CD14-positive monocyte (primary cell): ENCODE measurements at regions not wholly inside any gene's neighbourhood (a gene's known extent, or its start where the extent isn't known, plus 50 kb on each side); places are given as distances from the start of the nearest gene placed in this dataset.

Experiments used
- DNase-seq, 3 donors: peaks; one replicate each; pipeline ENCODE4 v3.0.0-alpha.2; 2011 to 2022
- H2AFZ ChIP-seq: 2 replicates; pipeline ENCODE4 v1.6.0; 2012; ENCODE audit warnings: mild to moderate bottlenecking, low read depth, low read length, inconsistent platforms; ENCODE audit not compliant: insufficient read depth, poor library complexity, severe bottlenecking
- H3K27ac ChIP-seq, 2 donors: 1 replicate in 1 of 2; 2 replicates in 1 of 2; pipeline ENCODE4 v1.5.1; 2012 to 2013; ENCODE audit warnings: low read length in 2 of 2, control low read depth in 1 of 2, inconsistent platforms in 1 of 2, low read depth in 1 of 2, mild to moderate bottlenecking in 1 of 2
- H3K27me3 ChIP-seq, 2 donors: one replicate each; pipeline versions ENCODE4 v1.6.0 to v1.6.1; 2011 to 2013; ENCODE audit warnings: low read length in 2 of 2; ENCODE audit not compliant: control insufficient read depth in 2 of 2, insufficient read depth in 2 of 2
- H3K36me3 ChIP-seq, 2 donors: replicated peaks in 1 of 2; 1 replicate in 1 of 2; 2 replicates in 1 of 2; pipeline versions ENCODE4 v1.5.1 to v1.6.1; 2012 to 2013; ENCODE audit warnings: low read length in 2 of 2, control low read depth in 1 of 2, inconsistent platforms in 1 of 2, mild to moderate bottlenecking in 1 of 2; ENCODE audit not compliant: insufficient read depth in 2 of 2, control insufficient read depth in 1 of 2
- H3K4me1 ChIP-seq, 2 donors: 1 replicate in 1 of 2; 2 replicates in 1 of 2; pipeline versions ENCODE4 v1.5.1 to v1.6.1; 2012 to 2013; ENCODE audit warnings: low read length in 2 of 2, control low read depth in 1 of 2, inconsistent platforms in 1 of 2, mild to moderate bottlenecking in 1 of 2, moderate library complexity in 1 of 2; ENCODE audit not compliant: insufficient read depth in 2 of 2, control insufficient read depth in 1 of 2
- H3K4me2 ChIP-seq: replicated peaks from 2 replicates; pipeline ENCODE3; 2012; ENCODE audit warnings: low read length, moderate library complexity, mild to moderate bottlenecking; ENCODE audit not compliant: poor library complexity, severe bottlenecking; ENCODE audit errors: extremely low read depth
- H3K4me3 ChIP-seq, 3 experiments: fragments of 200-600 bp in 1 of 3; sonication (generic) in 1 of 3; replicated peaks in 1 of 3; 1 replicate in 2 of 3; 2 replicates in 1 of 3; pipeline ENCODE4 v1.5.1; 2011 to 2013; ENCODE audit warnings: low read length in 3 of 3, mild to moderate bottlenecking in 3 of 3, control low read depth in 2 of 3, low read depth in 2 of 3, inconsistent platforms in 1 of 3, moderate library complexity in 1 of 3
- H3K79me2 ChIP-seq: 2 replicates; pipeline ENCODE4 v1.6.0; 2012; ENCODE audit warnings: mild to moderate bottlenecking, control low read depth, inconsistent platforms, low read length, moderate library complexity; ENCODE audit not compliant: insufficient read depth
- H3K9ac ChIP-seq: 2 replicates; pipeline ENCODE4 v1.6.0; 2017; ENCODE audit warnings: low read length, mild to moderate bottlenecking; ENCODE audit not compliant: insufficient read depth, poor library complexity, severe bottlenecking
- H3K9me3 ChIP-seq, 2 donors: replicated peaks in 1 of 2; 1 replicate in 1 of 2; 2 replicates in 1 of 2; pipeline versions ENCODE4 v1.5.1 to v1.6.1; 2012 to 2013; ENCODE audit warnings: low read length in 2 of 2, control low read depth in 1 of 2; ENCODE audit not compliant: control insufficient read depth in 1 of 2, insufficient read depth in 1 of 2
- H4K20me1 ChIP-seq: 2 replicates; pipeline ENCODE4 v1.6.0; 2012; ENCODE audit warnings: mild to moderate bottlenecking, low read length, control low read depth, moderate library complexity; ENCODE audit not compliant: insufficient read depth
- H3K27ac Mint-ChIP-seq, 7 donors: one replicate each; pipeline ENCODE4 v1.8.0; 2020; ENCODE audit warnings: mild to moderate bottlenecking in 7 of 7, mixed read lengths in 7 of 7, moderate library complexity in 6 of 7, inconsistent platforms in 2 of 7
- H3K27me3 Mint-ChIP-seq, 3 donors: one replicate each; pipeline ENCODE4 v1.8.0; 2021 to 2022; ENCODE audit warnings: low read depth in 3 of 3, mild to moderate bottlenecking in 3 of 3, mixed read lengths in 3 of 3, moderate library complexity in 3 of 3, inconsistent platforms in 1 of 3
- H3K36me3 Mint-ChIP-seq, 2 donors: one replicate each; pipeline ENCODE4 v1.8.0; 2020; ENCODE audit warnings: mixed read lengths in 2 of 2, inconsistent platforms in 1 of 2, mild to moderate bottlenecking in 1 of 2
- H3K4me1 Mint-ChIP-seq: one replicate; pipeline ENCODE4 v1.8.0; 2020; ENCODE audit warnings: mild to moderate bottlenecking, mixed read lengths
- H3K4me3 Mint-ChIP-seq, 2 donors: one replicate each; pipeline ENCODE4 v1.8.0; 2020; ENCODE audit warnings: mild to moderate bottlenecking in 2 of 2, mixed read lengths in 2 of 2, moderate library complexity in 1 of 2
- H3K9me3 Mint-ChIP-seq, 7 donors: one replicate each; pipeline ENCODE4 v1.8.0; 2020 to 2022; ENCODE audit warnings: mixed read lengths in 7 of 7, mild to moderate bottlenecking in 6 of 7, moderate library complexity in 6 of 7, inconsistent platforms in 2 of 7
- CTCF ChIP-seq: fragments of 200-600 bp; IDR thresholded peaks from one replicate; pipeline ENCODE4 v1.8.0; 2022; ENCODE audit warnings: antibody characterized with exemption, mild to moderate bottlenecking
- WGBS: methylation state at CpG from one replicate; pipeline ENCODE4 v1.1.5; 2013; ENCODE audit warnings: missing lambda C conversion rate; ENCODE audit not compliant: insufficient coverage; 5-methylcytosine and 5-hydroxymethylcytosine counted together
- intact Hi-C, 2 donors: fragments of 100-400 bp; cut with micrococcal nuclease; formaldehyde crosslinking; loops; one replicate each; pipeline versions ENCODE4 v1.15.0 to v1.15.1; 2023

GRCh38 chr4:20554134-20554533 lies 146.1 kb upstream of the PACRGL start:
- Mint-ChIP-seq H3K9me3 (peaks cover 0 to 2% (median 0%) of the 10 kb centered on the region in 7 donors), H3K4me3 (no peak overlapping the region), H3K36me3 (no peaks in the 10 kb centered on the region), H3K4me1 (no peaks in the 10 kb centered on the region), H3K27ac (no peak overlapping the region), H3K27me3 (peaks cover 0 to 4% (median 2%) of the 10 kb centered on the region in 3 donors)
- H3K4me2 ChIP-seq = no peak overlapping the region
- intact Hi-C loops = no loop called here
- H3K27me3 ChIP-seq = no peaks in the 10 kb centered on the region
- no peak overlapping the region for H3K9ac ChIP-seq
- no peak overlapping the region for H2AFZ ChIP-seq
- DNase-seq = no peak
- no peaks in the 10 kb centered on the region for H3K4me1 ChIP-seq
- H3K27ac ChIP-seq = no peak overlapping the region
- H3K4me3 ChIP-seq = no peak overlapping the region
- H3K79me2 ChIP-seq = no peaks in the 10 kb centered on the region
- no peaks in the 10 kb centered on the region for H3K9me3 ChIP-seq
- H3K36me3 ChIP-seq = no peaks in the 10 kb centered on the region
- WGBS = 100% methylated on average over 1 of the region's 2 CpGs
- no peaks in the 10 kb centered on the region for H4K20me1 ChIP-seq
- TF ChIP-seq CTCF = no peak

GRCh38 chr4:20565075-20565721 lies 135.1 kb upstream of the PACRGL start:
- Mint-ChIP-seq H3K27me3 (peaks cover 0 to 2% (median 0%) of the 10 kb centered on the region in 3 donors), H3K36me3 (no peaks in the 10 kb centered on the region), H3K4me1 (no peaks in the 10 kb centered on the region), H3K9me3 (no peaks in the 10 kb centered on the region), H3K4me3 (no peak overlapping the region), H3K27ac (no peak overlapping the region)
- H3K27me3 ChIP-seq = no peaks in the 10 kb centered on the region
- no peaks in the 10 kb centered on the region for H3K79me2 ChIP-seq
- H2AFZ ChIP-seq = no peak overlapping the region
- no peak overlapping the region for H3K9ac ChIP-seq
- TF ChIP-seq CTCF = no peak
- H3K9me3 ChIP-seq = no peaks in the 10 kb centered on the region
- no peaks in the 10 kb centered on the region for H3K4me1 ChIP-seq
- WGBS = 85% methylated on average over 2 of the region's 7 CpGs
- no peaks in the 10 kb centered on the region for H3K36me3 ChIP-seq
- H4K20me1 ChIP-seq = no peaks in the 10 kb centered on the region
- H3K4me3 ChIP-seq = no peak overlapping the region
- H3K27ac ChIP-seq = no peak overlapping the region
- no peak overlapping the region for H3K4me2 ChIP-seq
- intact Hi-C loops = no loop called here
- no peak for DNase-seq
